ENCODE measurements at regions not wholly inside any gene's neighbourhood (a gene's known extent, or its start where the extent isn't known, plus 50 kb on each side); places are given as distances from the start of the nearest gene placed in this dataset.
A peak's percentile ranks its signal among the peaks of the same experiment; 100 is the strongest.

DNA sequence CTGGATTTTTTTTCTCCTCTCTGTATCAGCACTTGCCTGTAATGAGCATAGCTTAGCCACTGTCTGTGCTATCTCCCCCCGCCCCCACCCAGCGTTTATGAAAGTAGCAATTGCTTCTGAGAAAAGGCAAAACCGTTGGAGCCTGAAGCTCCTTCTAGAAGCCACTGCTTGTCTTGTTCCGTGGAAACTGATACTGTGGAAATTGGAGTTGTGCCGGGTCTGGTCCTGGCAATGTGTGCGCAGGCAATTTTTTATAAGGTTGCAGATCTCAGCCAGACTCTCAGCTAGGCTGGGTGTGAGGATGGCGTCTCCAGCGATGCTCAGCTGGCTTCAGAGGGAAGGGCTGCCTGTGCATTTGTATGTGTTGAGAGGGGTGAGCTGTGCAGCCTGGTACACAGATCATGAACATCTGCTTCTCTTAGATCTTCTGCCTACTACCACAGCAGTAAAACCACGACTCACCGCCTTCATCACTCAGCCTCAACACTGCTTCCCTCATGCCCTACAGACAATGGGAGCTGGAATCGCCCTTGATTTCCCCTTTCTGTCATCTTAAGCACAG lies 72.4 kb upstream of the GTSF1L start:
- no peaks in the 10 kb centered on the region for H3F3A ChIP-seq (ENCODE audit: insufficient read depth, low read length)
- TF ChIP-seq EZH2 (IDR thresholded peaks at IDR 0.05; ENCODE audit: borderline replicate concordance, low read length) = no peak
- TF ChIP-seq, protein P1, sequence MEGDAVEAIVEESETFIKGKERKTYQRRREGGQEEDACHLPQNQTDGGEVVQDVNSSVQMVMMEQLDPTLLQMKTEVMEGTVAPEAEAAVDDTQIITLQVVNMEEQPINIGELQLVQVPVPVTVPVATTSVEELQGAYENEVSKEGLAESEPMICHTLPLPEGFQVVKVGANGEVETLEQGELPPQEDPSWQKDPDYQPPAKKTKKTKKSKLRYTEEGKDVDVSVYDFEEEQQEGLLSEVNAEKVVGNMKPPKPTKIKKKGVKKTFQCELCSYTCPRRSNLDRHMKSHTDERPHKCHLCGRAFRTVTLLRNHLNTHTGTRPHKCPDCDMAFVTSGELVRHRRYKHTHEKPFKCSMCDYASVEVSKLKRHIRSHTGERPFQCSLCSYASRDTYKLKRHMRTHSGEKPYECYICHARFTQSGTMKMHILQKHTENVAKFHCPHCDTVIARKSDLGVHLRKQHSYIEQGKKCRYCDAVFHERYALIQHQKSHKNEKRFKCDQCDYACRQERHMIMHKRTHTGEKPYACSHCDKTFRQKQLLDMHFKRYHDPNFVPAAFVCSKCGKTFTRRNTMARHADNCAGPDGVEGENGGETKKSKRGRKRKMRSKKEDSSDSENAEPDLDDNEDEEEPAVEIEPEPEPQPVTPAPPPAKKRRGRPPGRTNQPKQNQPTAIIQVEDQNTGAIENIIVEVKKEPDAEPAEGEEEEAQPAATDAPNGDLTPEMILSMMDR (IDR thresholded peaks at IDR 0.05; ENCODE audit: low read length) = no peak
- no peaks in the 10 kb centered on the region for H3K27me3 ChIP-seq (ENCODE audit: insufficient read depth, low read length)
- H3K9me2 ChIP-seq (ENCODE audit: low read depth, low read length) = no peaks in the 10 kb centered on the region
- H2AFZ ChIP-seq (ENCODE audit: low read length) = no peak overlapping the region
- no peaks in the 10 kb centered on the region for H3K79me2 ChIP-seq (ENCODE audit: insufficient read depth, low read length)
- peaks cover 3% of the 10 kb centered on the region; the same call in 1 of the 2 replicates for H3K9me3 ChIP-seq (ENCODE audit: low read length)
- H3K36me3 ChIP-seq (ENCODE audit: insufficient read depth, low read length) = no peaks in the 10 kb centered on the region
- H3K4me2 ChIP-seq (ENCODE audit: low read length) = peak overlapping the region; percentile 57
- peaks cover 36% of the 10 kb centered on the region for H3K4me1 ChIP-seq (ENCODE audit: insufficient read depth, low read length, severe bottlenecking)
- no peaks in the 10 kb centered on the region for H4K20me1 ChIP-seq (ENCODE audit: insufficient read depth, low read length)
- peak overlapping the region; percentile 39 for H3K9ac ChIP-seq (ENCODE audit: low read length)
- peak overlapping the region; percentile 82 for H3K27ac ChIP-seq (ENCODE audit: low read depth, low read length, poor library complexity, severe bottlenecking)
- peak overlapping the region; percentile 11 for H3K4me3 ChIP-seq (ENCODE audit: low read depth, low read length, poor library complexity, severe bottlenecking)

DNA sequence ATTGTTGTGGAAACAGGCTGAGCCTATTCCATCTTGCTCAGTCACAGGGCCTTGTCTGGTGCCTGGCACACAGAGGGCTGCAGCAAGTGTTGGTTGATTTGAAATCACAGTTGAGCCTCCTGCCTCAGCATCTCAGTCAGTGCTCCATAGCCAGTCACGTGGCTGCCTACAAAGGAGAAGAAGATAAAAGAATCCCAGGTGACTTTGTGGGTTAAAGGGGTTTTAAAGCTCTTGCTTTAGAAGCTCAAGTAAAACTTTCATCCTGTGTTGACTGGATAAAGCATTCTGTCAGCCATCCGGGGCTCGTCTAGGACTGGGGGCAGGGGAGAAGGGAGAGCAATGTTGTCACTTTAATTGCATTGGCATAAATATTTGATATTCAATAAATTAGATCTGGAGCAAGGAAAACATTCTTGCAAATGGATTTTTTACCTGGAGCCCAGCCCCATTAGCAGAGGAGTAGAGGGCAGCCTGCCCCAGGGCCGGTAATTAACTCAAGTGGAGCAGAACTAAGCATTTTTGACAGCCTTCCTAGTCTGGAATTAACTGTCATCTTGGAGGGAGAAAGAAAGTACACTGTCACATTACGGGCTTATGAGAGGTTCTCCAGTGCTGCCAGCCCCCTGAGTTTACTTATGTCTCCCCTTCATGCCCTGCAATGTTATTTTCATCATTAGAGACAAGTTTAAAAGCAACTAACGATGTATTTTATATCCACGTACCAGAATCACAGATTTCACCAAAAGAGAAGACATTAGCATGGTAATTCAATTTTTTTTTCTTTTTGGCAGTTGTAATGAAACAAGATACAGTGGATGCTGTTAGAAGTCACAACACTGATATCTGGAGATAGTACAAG lies 71.7 kb upstream of the GTSF1L start:
- Histone ChIP-seq H3K4me1 (ENCODE audit: insufficient read depth, low read length, severe bottlenecking) (peaks cover 36% of the 10 kb centered on the region), H3K9ac (ENCODE audit: low read length) (peak overlapping the region; percentile 39), H3K27me3 (ENCODE audit: insufficient read depth, low read length) (no peaks in the 10 kb centered on the region), H3K4me3 (ENCODE audit: low read depth, low read length, poor library complexity, severe bottlenecking) (peak overlapping the region; percentile 11), H3K36me3 (ENCODE audit: insufficient read depth, low read length) (no peaks in the 10 kb centered on the region), H3K4me2 (ENCODE audit: low read length) (peak overlapping the region; percentile 57), H2AFZ (ENCODE audit: low read length) (no peak overlapping the region), H3F3A (ENCODE audit: insufficient read depth, low read length) (no peaks in the 10 kb centered on the region), H4K20me1 (ENCODE audit: insufficient read depth, low read length) (no peaks in the 10 kb centered on the region), H3K9me2 (ENCODE audit: low read depth, low read length) (no peaks in the 10 kb centered on the region), H3K79me2 (ENCODE audit: insufficient read depth, low read length) (no peaks in the 10 kb centered on the region), H3K9me3 (ENCODE audit: low read length) (peaks cover 3% of the 10 kb centered on the region; the same call in 1 of the 2 replicates), H3K27ac (ENCODE audit: low read depth, low read length, poor library complexity, severe bottlenecking) (peak overlapping the region; percentile 82)
- TF ChIP-seq, protein P1 (IDR thresholded peaks at IDR 0.05; ENCODE audit: low read length) = no peak
- TF ChIP-seq EZH2 (IDR thresholded peaks at IDR 0.05; ENCODE audit: borderline replicate concordance, low read length) = no peak

DNA sequence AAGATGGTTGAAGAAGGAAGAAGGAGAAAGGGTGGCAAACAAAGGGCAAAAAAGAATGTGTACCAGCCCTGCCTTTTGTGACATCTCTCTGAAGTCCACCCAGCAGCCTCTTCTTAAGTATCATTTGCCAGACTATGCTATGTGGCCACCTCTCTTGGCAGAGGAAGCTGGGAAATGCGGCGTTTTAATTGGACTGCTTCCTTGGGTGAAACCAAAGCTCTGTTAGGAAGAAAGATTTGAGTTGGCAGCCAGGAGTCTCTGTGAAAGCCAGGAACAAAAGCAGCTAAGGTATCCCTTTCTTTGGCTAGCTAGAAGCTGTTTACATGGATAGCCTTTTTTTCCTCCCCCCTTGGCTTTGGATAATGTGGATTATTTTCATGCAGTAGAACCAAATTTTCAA lies 67.5 kb upstream of the GTSF1L start:
- Histone ChIP-seq H3K4me1 (ENCODE audit: insufficient read depth, low read length, severe bottlenecking) (peaks cover 17% of the 10 kb centered on the region), H3K79me2 (ENCODE audit: insufficient read depth, low read length) (no peaks in the 10 kb centered on the region), H3K36me3 (ENCODE audit: insufficient read depth, low read length) (no peaks in the 10 kb centered on the region), H3K4me2 (ENCODE audit: low read length) (no peak overlapping the region), H4K20me1 (ENCODE audit: insufficient read depth, low read length) (no peaks in the 10 kb centered on the region), H3K4me3 (ENCODE audit: low read depth, low read length, poor library complexity, severe bottlenecking) (no peak overlapping the region), H3K9me3 (ENCODE audit: low read length) (peaks cover 8% of the 10 kb centered on the region), H3K27me3 (ENCODE audit: insufficient read depth, low read length) (no peaks in the 10 kb centered on the region), H3K9ac (ENCODE audit: low read length) (no peak overlapping the region), H3K9me2 (ENCODE audit: low read depth, low read length) (no peaks in the 10 kb centered on the region), H2AFZ (ENCODE audit: low read length) (no peak overlapping the region), H3F3A (ENCODE audit: insufficient read depth, low read length) (no peaks in the 10 kb centered on the region), H3K27ac (ENCODE audit: low read depth, low read length, poor library complexity, severe bottlenecking) (no peak overlapping the region)
- TF ChIP-seq, protein P1 (IDR thresholded peaks at IDR 0.05; ENCODE audit: low read length) = no peak
- TF ChIP-seq EZH2 (IDR thresholded peaks at IDR 0.05; ENCODE audit: borderline replicate concordance, low read length) = no peak
